ENCODE measurements at regions not wholly inside any gene's neighbourhood (a gene's known extent, or its start where the extent isn't known, plus 50 kb on each side); places are given as distances from the start of the nearest gene placed in this dataset.

DNA sequence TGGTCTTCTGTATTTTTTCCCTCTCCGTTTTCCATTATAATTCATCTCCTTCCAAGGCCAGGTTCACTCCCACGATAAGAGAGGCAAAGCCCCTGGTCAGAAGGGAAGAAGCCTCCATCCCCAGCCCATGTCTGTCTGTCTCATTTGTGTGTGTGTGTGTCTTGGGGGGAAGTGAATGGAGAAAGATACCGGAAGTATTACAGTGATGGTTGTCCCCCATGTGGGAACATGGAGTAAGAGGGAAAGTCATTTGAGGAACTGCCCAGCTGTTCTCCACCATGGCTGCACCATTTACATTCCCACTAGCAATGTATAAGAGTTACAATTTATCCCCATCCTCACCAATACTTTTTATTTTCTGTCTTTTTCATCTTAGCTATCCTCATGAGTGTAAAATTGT lies 113.6 kb upstream of the ATP8B1 start:
- TF ChIP-seq, protein P1, sequence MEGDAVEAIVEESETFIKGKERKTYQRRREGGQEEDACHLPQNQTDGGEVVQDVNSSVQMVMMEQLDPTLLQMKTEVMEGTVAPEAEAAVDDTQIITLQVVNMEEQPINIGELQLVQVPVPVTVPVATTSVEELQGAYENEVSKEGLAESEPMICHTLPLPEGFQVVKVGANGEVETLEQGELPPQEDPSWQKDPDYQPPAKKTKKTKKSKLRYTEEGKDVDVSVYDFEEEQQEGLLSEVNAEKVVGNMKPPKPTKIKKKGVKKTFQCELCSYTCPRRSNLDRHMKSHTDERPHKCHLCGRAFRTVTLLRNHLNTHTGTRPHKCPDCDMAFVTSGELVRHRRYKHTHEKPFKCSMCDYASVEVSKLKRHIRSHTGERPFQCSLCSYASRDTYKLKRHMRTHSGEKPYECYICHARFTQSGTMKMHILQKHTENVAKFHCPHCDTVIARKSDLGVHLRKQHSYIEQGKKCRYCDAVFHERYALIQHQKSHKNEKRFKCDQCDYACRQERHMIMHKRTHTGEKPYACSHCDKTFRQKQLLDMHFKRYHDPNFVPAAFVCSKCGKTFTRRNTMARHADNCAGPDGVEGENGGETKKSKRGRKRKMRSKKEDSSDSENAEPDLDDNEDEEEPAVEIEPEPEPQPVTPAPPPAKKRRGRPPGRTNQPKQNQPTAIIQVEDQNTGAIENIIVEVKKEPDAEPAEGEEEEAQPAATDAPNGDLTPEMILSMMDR (IDR thresholded peaks at IDR 0.05 in 4 of 5, conservative IDR thresholded peaks at IDR 0.05 in 1 of 5), result no peak
- TF ChIP-seq POLR2A (IDR thresholded peaks at IDR 0.05), result no peak

Measured in gastrocnemius medialis (tissue), 4 donors.